HG03520 (cell line): ENCODE measurements at regions not wholly inside any gene's neighbourhood (a gene's known extent, or its start where the extent isn't known, plus 50 kb on each side); places are given as distances from the start of the nearest gene placed in this dataset.

Experiments used
- ATAC-seq: cut with Tn5 transposase; IDR thresholded peaks from one replicate; pipeline ENCODE4 v1.9.1; 2021; ENCODE audit warnings: mild to moderate bottlenecking, moderate library complexity; ENCODE audit not compliant: unreplicated experiment

DNA sequence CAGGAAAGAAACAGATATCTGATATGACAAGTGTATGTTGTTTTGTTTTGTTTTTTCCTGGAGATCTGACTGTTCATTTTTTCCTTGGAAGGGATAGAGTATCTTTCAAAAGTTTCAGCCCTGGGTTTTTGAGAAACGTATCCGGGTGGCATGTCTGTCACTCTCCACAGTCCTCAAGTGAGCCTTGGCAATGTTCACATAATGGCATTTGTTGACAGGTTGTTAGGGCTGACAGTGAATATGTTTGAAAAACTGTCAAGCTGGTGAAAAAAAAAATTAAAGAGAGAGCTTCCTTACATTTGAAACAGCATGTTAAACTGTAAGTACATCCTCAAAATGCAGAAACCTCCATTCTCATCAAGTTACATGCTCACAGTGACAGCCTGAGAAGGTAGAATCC, 113.0 kb upstream of the DYNLRB2 start:
- ATAC-seq, result no peak

DNA sequence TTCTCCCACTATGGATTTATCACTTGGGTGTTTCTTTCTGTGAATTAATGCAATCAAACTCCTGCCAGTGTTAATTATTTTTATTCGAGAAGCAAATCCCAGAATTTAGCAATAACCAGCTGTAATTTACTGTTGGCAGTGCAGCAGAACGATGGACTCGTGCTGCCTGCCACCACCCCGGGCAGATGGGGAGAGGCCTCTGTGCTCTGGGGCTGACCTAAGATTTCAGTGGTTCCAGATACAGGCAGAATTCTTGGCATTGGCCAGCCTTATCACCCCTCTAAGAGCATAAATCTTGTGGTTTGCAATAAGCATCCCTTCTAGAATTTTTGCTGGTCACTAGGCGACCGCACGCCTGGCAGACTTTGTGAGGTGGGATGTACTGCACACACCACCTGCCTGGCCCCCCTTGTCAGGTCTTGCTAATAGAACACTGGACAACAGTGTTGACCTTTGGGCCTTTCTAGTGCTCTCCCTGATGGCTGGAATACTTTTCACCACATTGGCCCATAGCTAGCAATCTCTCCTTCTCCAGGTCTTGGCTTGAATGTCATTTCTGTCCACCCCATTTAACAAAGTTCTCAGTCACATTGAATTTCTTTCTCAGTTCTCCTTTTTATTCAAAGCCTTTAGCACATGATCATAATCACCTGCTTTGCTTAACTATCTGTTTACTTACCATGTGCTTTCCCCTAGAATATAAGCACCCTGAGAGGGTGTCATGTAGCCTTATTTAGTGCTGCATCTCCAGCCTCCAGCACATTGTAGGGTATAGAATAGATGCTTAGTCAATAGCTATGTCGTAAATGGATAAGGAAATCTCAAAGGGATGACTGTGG, 122.1 kb upstream of the DYNLRB2 start:
- no peak for ATAC-seq

DNA sequence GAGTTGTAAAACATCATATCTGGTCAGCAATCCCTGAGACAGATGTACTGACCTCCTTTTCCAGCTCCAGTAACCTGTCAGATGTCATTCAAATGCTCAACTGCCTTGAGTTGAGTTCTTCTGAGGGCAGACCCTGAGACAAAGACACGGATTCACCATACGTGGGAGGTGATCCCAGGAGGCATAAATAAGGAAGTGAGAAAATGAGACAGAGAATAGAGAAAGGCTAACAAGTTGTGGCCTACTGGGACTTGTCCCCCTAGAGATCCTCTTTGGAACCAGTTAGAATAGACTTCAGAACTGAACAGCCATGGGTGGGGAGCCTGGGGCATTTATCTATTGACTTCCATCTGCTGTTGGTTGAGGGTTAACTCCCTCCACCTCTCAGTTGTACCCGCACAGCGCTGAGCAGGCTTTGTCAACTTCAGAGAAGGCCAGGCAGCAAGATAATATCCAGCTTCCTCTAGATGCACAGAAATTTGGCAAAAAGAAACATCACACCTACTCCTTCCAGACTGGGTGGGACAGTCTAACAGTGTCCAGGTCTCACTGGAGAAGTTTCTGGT, 123.0 kb upstream of the DYNLRB2 start:
- no peak for ATAC-seq

DNA sequence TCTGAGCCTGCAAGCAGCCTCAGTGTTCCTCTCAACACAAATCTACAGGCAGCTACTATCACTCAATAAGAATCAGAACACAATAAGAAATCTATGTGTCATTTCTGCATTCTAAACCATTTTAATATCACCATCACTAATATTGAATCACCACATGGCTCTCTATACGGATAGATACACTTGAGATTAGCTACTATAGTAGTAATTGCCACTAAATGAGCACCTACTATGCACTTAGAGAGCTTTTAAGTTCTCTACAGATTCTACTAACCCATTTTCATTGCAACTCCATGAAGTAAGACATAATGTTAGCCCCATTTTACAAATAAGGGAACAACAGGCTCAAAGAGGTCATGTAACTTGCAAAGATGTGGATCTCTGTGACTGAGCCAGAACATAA, 132.8 kb upstream of the DYNLRB2 start:
- no peak for ATAC-seq

DNA sequence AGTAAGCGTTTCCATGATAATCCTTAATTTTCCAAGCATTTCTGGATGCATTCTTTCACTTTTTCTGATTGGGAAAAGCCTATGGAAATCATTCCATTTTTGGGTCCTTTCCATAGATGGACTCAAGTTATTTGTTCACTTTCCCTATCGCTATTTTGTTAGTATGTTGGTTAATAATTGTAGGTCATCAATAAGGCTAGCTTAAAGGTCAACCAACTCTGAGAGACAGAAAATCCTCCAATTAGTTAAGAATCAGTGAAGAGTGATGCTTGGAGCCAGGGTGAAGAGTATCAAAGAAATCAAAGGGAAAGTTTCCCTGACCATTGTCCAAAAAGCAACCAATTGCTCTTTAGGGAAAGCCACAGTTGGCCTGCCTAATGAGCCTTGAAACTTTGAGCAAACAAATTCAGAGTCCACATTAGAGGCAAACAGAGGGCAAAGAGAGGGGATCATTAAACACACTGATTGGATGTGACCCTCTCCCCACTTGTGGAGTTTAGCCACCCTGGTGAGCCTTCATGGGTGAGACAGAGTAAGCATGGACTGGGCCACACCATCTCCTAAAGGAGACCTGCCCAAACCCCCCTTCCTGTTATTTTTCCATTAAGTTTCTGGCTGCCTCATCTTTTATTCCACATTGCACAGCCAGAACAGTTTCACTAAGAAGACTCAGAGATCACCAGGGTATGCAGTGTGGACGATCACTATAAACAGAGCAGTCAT, 133.4 kb upstream of the DYNLRB2 start:
- no peak for ATAC-seq

DNA sequence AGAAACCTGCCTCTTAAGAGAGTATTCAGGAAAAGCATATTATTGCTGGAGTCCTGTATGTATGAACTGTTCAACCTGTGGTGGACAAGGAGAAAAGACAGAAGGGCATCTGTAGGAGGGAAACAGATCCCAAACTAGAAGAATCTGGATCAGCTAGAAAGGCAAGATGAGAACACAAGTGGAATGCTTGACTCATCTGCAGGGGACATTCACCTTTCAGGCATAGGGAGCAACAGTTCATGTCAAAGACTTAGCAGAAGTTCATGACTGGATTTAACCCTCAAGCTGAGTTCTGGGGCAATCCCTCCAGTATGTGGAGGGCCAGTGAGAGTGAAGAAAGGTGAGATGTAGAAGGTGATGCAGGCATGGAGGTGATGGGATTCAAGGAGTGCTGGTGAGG, 135.9 kb upstream of the DYNLRB2 start:
- no peak for ATAC-seq

DNA sequence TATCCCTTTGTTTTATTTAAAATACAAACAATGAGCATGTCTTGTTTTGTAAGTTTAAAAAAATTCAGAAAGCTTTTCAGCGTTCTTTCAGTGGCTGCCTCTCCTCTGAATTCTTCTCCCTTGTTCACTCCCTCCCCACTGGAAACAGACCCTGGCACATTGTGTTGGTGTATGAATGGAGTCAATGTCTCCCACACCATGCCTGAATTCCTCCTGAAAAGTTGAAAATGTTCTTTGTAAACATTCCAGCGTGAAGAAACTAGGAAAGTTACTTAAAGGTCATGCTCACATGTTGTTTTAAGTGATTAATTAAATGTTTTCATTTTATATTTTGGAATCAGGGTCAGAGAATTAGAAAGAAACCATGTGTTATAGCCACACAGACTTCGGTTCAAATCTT, 136.9 kb upstream of the DYNLRB2 start:
- no peak for ATAC-seq

DNA sequence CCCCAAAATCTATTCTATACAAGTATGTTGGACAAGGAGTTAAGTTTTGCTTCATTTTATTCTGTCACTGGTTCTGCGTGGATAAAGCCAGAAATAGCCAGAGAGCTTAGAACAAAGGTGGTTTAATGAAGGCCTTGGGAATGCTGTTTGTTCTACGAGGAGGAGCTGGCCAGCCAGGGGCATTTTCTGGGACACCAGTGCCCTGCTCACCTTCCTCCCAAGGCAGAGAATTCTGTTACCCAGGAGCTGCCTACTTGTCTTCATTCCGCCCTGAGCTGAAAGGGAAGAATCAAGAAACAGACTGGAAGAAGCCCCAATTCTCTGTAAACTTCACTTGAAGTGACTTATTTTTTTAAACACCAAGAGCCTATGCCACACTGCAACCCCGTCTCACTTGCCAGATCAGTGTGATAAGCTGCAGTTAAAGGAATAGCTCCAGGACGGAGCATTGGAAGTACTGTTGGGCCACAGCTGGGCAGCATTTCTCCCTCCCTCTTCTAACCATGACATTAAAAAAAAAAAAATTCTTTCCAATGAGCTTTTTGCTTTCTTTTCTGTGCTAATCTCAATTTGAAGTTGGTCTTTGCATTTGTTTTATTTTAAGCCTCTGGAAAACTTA, 149.8 kb upstream of the DYNLRB2 start:
- ATAC-seq, result no peak

DNA sequence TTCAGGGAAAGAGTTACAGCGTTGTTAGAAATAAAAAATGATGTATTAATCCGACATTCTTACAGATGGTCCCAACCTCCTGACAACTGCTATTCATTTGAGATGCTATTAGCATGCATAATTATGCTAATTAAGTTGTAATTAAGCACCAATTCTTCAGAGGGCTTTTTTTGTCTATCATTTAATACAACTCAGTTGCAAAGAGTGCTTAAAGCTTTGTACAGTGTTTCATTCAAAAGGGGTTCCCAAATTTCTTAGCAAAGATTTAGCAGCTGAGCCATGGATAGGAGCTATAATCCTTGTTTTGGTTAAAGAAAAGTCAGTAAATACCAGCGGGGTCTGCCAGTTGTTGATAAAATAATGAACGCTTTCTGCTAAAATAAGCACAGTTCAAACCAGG, 150.7 kb upstream of the DYNLRB2 start:
- no peak for ATAC-seq

DNA sequence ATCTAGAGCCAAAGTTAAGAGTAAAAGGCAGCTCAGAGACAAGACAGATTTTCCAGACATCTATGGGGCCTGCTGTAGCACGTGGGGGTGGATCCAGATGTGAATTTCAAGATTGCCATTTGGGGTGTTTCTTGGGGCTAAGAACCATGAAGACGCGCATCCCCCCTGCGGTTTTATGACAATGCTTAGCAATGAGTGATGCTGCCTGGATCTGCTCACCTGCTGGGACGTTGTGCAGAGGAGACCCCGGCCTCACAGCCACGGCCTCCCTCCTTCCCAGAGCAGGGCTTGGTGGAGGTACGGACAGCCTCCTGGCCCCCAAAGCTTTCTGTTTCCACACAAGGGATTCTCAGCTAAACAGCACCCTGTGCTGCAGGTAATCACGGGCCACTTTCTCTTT, 151.5 kb upstream of the DYNLRB2 start:
- no peak for ATAC-seq

DNA sequence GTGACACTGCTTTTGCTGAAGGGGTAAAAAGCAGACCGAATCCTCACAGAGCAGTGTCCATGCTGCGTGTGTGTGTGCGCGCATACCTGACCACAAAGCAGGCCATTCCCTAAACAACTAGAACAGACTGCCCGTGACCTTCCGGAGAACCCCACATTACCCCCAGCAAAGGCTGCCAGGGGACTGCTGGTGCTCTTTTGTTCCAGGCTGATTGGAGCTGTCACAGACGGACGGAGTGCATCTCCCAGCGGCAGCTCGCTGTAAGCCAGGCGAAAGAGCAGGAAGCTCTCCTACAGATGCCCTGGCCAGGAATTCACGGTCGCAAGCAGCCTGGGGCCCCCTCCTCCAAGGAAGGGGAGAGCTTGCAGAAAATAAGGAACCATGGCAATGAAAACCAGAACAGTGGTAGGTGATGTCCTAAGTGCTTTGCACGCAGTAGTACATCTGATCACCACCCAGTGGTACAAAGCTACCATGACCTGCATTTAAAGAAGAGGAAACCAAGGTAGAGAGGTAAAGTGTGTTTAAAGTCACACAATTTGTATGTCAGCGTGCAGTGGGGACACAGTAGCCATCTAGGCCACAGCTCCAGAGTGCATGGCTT, 153.4 kb upstream of the DYNLRB2 start:
- no peak for ATAC-seq

DNA sequence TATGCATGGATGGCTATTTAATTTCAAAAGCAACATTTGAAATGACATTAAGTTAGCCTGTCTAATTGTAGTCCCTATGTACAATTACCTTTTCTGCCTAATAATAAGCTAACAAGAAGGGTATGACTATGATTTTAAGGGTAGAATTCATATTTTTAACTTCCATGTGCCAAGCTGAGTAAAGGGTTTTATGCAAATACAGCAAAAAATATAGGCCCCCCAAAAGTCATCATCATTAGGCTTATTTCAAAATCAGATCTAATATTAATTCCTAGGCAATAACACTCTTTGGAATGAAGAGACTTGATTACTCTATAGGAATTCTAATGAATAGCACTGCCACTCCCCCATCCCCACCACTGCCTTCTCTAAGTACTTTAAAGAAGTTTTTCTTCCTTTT, 155.9 kb upstream of the DYNLRB2 start:
- no peak for ATAC-seq

DNA sequence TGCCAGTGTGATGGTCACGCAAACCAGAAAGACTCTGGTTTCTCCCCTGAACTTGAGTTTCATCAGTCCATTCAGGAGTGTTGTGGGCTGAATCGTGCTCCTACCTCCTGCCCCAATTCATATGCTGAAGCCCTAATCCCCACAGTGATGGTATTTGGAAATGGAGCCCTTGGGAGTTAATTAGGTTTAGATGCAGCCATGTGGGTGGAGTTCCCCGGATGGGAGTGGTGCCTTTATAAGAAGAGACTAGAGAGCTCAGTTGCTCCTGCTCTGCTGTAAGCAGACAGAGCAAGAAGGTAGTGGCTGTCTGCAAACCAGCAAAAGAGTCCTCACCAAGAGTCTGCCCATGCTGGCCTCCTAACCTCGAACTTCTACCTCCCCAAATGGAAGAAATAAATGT, 160.3 kb upstream of the DYNLRB2 start:
- ATAC-seq, result no peak

DNA sequence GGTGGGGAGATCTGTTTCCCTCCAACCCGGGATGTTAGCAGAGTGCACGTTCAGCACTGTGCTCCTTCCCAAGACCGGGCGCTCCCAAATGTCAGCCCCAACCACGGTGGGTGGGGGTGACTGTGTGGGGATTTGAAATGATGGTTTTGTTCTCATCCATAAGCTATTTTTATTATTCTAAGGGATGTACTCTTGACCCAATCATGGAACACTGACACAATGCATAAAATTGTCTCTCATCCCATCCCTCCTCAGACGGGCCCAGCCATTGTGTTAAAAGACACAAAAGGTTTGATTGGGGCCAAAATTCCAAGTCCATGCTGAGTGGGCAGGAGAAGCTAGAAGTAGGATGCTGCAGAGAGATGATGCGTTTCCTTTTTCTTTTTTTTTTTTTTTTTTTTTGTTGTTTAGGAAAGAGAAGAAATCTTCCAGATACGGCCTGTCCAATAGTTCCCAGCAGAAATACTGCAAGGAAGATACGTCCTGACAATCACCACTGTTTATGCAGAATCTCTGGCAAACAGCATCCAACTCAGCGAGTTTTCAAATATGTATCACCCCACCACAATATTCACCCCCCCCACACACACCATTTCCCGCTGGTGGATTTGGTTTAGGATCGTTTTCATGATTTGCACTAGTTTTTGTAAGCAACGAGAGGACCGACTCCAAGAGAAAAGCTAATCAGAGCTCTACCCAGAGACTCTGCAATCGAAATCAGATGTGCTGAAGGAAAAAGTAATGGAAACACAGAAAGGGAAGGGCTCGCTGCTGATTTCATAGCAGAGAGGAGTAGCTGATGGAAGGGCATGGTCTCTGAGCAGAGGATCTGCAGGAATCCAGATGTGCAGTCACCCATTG, 163.5 kb upstream of the DYNLRB2 start:
- ATAC-seq, result no peak

DNA sequence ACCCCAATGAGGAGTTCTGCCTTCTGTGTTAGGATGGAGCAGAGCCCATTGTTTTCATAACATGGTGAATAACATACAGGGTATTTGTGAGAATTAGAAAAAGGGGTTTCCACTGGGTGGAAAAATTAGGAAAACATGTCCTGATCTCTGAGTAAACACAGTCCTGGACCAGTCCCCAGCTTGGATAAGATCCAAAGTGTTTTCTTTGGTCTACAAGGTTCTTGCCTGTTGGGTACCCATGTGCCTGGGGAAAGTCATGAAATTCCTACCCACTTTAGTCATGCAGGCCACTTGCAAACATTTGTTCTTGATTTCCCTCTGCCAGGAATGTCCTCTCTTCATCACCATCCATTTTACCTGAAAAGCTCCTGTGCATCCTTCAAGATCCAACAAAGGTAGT, 164.8 kb upstream of the DYNLRB2 start:
- no peak for ATAC-seq

DNA sequence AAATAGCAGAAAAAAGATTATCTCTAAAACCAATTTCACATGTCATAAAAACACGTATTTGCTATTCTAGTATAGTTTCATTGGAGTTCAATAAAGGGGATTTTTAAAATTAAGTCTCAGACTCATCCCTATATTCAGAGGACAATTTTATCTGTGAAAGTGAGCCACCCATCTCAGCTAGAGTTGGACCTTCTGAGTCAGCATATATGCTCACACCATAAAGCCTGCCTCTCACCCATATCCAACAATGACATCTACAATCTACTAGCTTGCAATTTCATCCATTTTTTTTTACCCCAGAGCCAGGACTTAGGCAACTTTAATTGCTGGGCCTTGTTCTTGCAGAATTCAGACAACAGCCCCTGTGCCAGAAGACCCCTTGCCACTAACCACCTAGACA, 165.3 kb upstream of the DYNLRB2 start:
- no peak for ATAC-seq

DNA sequence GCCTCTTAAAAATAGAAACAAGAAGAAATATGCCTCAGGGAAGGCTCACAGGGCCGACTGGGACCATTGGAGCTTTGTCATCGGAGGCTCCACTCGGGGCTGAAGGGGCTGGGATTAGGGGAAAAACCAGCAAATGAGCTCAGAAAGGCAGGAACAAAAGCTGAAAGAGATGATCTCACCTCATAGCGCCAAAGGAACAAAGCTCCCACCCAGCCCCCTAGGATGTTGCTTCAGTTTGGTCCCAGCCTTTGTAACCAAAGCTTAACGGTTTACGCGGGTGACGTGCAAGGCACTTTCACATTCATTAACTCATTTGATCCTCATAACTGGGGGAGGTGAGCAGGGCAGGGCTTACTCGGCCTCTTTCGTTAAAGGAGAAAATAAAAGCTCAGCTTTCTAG, 168.5 kb upstream of the DYNLRB2 start:
- no peak for ATAC-seq

DNA sequence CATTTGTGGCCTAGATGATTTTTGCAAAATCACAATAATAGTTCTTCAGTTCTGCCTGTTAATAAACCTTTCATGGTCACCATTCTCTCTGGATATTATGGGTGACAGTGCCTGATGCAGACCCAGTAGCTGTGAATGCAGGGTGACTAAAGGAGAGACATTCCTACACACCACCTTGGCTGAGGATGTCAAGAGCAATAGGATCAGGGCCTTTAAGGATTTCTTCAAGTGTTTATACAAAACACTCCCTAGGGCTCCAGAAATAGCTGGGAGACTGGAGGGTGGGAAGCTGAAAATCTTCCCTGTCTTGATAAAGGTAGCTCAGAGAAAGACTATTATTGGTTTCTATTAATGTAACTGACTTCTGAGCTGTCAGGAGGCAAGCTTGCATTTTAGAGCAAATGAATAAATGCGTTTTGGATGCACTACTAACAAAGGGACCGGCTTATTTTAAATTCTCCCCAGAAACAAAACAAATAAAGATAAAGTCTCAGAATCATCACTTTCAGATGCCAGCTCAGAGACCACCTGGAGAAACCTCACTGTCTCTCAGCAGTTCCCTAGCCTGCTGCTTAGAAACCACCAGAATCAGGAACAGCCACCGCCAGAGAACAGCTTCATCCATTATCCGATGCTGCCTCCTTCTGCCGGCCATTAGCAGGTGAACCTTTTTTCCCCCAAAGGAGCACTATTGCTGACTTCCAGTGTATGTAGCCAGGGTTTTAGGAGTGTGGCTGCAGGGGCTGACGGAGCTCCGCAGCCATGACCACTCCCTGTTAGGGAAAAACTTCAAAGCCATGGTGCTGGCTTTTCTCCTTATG, 171.4 kb upstream of the DYNLRB2 start:
- no peak for ATAC-seq

DNA sequence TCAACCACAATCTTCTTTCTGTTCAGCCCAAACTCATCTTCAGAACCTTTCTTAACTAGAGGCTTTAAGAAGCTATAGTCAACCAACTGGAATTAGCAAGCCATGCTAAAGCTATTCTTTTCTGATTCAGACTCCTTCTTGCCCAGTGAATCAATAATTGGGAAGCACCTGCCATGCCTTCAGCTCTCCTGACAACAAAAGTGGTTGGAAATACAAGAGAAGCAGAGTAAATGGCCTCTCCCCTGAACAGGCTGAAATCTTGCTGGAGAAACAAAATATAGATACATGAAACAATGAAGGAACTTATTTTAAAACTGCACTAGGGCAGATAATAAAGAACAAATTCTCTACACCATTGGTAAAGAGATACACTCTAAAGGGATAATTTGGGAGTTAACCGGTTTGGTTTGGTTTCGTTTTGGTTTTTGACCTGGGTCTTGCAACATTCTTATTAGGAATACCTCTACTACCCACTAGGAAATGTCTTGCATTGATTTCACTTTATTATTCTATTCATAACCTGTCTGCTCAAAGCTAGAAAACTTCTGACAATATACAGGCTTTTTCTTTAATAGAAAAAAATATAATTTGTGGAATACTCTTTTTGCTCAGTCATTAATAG, 173.6 kb upstream of the DYNLRB2 start:
- ATAC-seq, result no peak
